T-helper 17 cell (primary cell): ENCODE measurements at regions not wholly inside any gene's neighbourhood (a gene's known extent, or its start where the extent isn't known, plus 50 kb on each side); places are given as distances from the start of the nearest gene placed in this dataset.
"Not testable (repeated sequence)": the region's sequence is repeated elsewhere in the genome, so short reads cannot be mapped to it uniquely, and the experiment has no call there.

Experiments
- ATAC-seq: fragments of 150-1000 bp; cut with Tn5 transposase; 2 replicates; pipeline ENCODE4 v1.10.0; 2021; ENCODE audit warnings: mild to moderate bottlenecking, moderate library complexity
- DNase-seq, 3 donors: peaks; one replicate each; pipeline versions ENCODE4 v3.0.0 to v3.0.0-alpha.2; 2020 to 2021
- H3K9me3 ChIP-seq: one replicate; pipeline ENCODE4 v1.7.0; 2013; ENCODE audit warnings: low read length, mild to moderate bottlenecking; ENCODE audit not compliant: control insufficient read depth, poor library complexity, severe bottlenecking
- H3K27ac Mint-ChIP-seq: one replicate; pipeline ENCODE4 v1.8.0; 2022; ENCODE audit warnings: mild to moderate bottlenecking, moderate library complexity, mixed read lengths
- H3K27me3 Mint-ChIP-seq: one replicate; pipeline ENCODE4 v1.8.0; 2022; ENCODE audit warnings: mixed read lengths
- H3K36me3 Mint-ChIP-seq: one replicate; pipeline ENCODE4 v1.8.0; 2022; ENCODE audit warnings: low read depth, mixed read lengths
- H3K4me1 Mint-ChIP-seq: one replicate; pipeline ENCODE4 v1.8.0; 2022; ENCODE audit warnings: mild to moderate bottlenecking, mixed read lengths
- H3K4me3 Mint-ChIP-seq: one replicate; pipeline ENCODE4 v1.8.0; 2022; ENCODE audit warnings: mild to moderate bottlenecking, moderate library complexity, mixed read lengths

DNA sequence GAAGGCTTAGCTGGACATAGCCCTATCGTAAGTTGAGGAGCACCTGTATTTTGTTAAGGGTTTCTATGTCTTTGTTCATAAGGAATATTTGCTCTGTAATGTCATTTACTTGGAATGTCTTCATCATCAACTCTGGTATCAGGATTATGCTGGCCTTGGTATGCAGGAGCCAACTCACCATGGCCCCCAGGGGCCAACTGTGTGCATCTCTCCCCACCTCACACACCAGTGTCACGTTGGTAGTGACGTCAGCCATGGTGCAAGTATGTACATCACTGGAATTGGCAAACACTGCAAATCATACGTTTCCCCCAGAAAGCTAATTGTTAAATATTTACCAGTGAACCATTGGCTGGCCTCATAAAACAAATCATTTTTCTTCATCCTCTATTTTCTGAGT lies 70.8 kb downstream of the YTHDF1 start:
- peaks cover 4% of the 10 kb centered on the region for H3K9me3 ChIP-seq
- Mint-ChIP-seq H3K27ac (no peak overlapping the region), H3K27me3 (peaks cover 32% of the 10 kb centered on the region), H3K36me3 (no peaks in the 10 kb centered on the region), H3K4me1 (no peaks in the 10 kb centered on the region), H3K4me3 (no peak overlapping the region)
- ATAC-seq (no peak), DNase-seq (no peak)

DNA sequence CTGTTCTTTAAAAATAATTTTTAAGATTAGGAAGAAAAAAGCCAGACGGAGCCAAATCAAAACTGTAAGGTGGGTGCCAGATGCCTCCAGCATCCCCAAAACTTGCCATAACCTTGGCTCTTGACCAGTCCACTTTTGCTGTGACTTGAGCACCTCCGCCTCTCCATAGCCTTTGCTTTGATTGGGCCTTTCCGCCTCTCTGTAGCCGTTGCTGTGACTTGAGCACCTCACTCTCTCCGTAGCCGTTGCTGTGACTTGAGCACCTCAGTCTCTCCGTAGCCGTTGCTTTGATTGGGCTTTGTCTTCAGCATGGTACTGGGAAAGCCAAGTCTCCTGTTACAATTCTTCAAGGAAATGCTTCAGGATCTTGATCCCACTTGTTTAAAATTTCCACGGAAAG lies 73.0 kb downstream of the YTHDF1 start:
- Mint-ChIP-seq H3K36me3 (no peaks in the 10 kb centered on the region), H3K27ac (no peak overlapping the region), H3K4me3 (no peak overlapping the region), H3K27me3 (peaks cover 35% of the 10 kb centered on the region), H3K4me1 (no peaks in the 10 kb centered on the region)
- H3K9me3 ChIP-seq, result no peaks in the 10 kb centered on the region
- DNase-seq, result no peak
- ATAC-seq, result no peak

DNA sequence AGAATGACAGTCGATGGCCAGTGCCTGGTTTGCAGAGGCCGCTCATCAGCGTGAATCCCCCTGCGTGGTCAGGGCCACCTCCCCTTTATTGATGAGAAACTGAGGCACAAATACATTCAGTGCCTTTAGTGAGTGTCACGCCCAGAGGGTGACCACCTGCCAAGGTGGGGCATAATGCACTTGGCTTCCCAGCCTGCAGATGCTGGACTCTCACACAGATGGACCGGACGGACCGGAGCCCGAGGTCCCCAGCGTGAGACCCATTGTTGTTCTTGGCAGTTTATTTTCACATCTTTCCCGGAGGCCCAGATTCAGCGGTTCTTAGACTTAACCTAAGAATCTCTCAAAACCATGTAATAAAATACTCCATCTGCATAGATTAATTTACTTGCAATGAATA lies 74.4 kb downstream of the YTHDF1 start:
- H3K9me3 ChIP-seq, result no peaks in the 10 kb centered on the region
- H3K4me1 Mint-ChIP-seq, result no peaks in the 10 kb centered on the region
- ATAC-seq (no peak), DNase-seq (no peak)
- peaks cover 38% of the 10 kb centered on the region for H3K27me3 Mint-ChIP-seq
- H3K36me3 Mint-ChIP-seq, result no peaks in the 10 kb centered on the region
- H3K27ac Mint-ChIP-seq, result no peak overlapping the region
- no peak overlapping the region for H3K4me3 Mint-ChIP-seq

DNA sequence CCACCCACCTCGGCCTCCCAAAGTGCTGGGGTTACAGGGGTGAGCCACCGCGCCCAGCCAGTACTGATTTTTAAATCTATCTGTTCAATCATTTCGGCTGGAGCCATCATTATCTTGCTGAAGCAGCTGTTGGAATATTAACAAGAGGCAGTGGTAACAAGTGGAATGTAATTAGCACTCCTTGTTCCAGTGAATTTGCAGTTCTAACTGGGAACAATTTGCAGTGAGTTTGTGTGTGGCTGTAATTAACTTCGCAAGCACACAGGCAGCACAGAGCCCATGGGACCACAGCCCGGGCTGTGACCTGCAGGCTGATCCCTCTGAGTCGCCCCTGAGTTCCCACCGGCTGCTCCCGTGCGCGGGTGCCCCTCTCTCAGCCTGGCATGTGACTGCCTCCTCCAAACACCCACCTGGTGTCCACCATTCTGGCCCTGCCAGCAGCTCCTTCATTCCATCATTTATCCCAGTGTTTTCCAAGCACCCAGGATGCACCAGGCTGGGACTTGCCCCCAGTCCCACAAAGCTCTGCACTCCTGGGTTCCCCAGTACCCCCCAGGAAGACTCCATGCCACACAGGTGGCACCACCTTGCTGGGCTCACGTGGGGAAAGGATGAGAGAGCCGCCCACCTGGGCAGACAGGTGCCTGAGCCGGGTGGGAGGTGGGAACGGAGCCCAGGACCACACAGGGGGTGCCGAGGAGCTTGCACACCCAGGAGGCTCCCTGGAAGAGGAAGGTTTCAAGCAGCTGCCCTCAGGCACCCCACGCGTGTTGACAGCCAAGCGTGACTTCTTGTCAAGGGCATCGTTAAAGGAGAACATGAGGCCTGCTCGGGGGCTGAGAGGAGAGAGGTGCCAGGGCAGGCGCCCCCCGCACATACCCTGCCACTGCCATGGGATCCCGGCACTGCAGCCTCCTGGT lies 75.2 kb downstream of the YTHDF1 start:
- H3K27me3 Mint-ChIP-seq, result peaks cover 38% of the 10 kb centered on the region
- H3K9me3 ChIP-seq, result no peaks in the 10 kb centered on the region
- no peaks in the 10 kb centered on the region for H3K4me1 Mint-ChIP-seq
- no peak overlapping the region for H3K27ac Mint-ChIP-seq
- ATAC-seq (no peak), DNase-seq (no peak)
- H3K4me3 Mint-ChIP-seq, result no peak overlapping the region
- no peaks in the 10 kb centered on the region for H3K36me3 Mint-ChIP-seq

DNA sequence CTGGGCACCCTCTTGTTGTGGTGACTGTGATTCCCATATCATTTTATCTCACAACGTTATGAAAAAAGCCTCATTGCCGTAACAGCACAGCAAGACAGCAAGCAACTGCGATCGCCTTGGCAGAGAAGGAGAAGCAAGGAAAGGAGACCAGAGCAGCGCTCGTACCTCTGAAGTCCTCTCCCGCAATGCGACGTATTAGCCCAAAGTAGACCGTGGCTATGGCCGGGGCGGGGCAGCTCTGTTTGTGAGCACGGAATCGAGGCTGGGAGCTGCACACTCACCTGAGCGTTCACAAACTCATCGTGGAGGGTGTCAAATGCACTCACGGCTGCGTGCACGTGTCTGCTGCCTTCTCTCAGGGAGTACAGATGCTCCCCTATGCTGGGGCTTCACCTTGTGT lies 76.1 kb downstream of the YTHDF1 start:
- H3K9me3 ChIP-seq, result no peaks in the 10 kb centered on the region
- peaks cover 38% of the 10 kb centered on the region for H3K27me3 Mint-ChIP-seq
- ATAC-seq, result no peak
- H3K36me3 Mint-ChIP-seq, result no peaks in the 10 kb centered on the region
- H3K4me1 Mint-ChIP-seq, result no peaks in the 10 kb centered on the region
- H3K27ac Mint-ChIP-seq, result no peak overlapping the region
- H3K4me3 Mint-ChIP-seq, result no peak overlapping the region
- DNase-seq, result no peak

DNA sequence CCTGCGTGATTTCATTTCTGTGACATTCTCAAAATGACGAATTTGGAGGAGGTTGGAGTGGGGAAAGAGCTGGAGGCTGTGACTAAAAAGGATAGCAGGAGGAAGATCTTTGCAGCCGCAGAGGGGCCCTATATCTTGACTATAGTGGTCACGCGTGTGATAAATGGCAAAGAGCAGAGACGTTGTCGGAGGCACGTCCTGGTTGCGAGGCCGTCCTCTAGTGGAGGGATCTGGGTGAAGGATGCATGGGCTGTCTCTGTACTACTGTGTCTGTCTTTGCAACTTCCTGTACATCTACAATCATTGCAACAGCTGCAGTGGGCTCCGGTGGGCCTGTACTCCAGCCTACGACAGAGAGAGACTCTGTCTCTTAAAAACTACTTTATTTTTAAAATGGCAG lies 76.6 kb downstream of the YTHDF1 start:
- ATAC-seq (no peak), DNase-seq (no peak)
- no peaks in the 10 kb centered on the region for H3K36me3 Mint-ChIP-seq

DNA sequence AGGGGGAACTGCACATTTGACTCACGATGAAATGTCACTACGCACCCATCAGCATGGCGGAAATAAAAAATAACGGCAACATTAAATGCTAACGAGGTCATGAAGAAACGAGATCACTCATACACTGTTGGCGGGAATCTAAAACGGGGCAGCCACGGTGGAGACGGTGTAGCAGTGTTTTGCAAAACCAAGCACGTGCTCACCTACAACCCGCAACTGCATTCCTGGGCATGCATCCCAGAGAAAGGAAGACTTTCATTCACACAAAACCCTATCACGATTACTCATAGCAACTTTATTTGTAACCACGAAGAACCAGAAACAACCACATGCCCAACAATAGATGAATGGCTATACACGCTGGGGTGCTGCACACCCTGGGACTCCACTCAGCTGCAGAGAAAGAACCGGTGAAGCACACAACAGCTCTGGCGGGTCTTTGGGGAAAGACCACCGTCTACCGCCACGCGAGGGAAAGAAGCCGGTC lies 77.0 kb downstream of the YTHDF1 start:
- no peak overlapping the region for H3K4me3 Mint-ChIP-seq
- no peaks in the 10 kb centered on the region for H3K4me1 Mint-ChIP-seq

More for the DNA sequence above, 76.6 kb downstream of the YTHDF1 start:
- H3K4me1 Mint-ChIP-seq, result no peaks in the 10 kb centered on the region
- H3K27ac Mint-ChIP-seq, result no peak overlapping the region
- no peak overlapping the region for H3K4me3 Mint-ChIP-seq
- H3K9me3 ChIP-seq, result no peaks in the 10 kb centered on the region
- H3K27me3 Mint-ChIP-seq, result peaks cover 36% of the 10 kb centered on the region

DNA sequence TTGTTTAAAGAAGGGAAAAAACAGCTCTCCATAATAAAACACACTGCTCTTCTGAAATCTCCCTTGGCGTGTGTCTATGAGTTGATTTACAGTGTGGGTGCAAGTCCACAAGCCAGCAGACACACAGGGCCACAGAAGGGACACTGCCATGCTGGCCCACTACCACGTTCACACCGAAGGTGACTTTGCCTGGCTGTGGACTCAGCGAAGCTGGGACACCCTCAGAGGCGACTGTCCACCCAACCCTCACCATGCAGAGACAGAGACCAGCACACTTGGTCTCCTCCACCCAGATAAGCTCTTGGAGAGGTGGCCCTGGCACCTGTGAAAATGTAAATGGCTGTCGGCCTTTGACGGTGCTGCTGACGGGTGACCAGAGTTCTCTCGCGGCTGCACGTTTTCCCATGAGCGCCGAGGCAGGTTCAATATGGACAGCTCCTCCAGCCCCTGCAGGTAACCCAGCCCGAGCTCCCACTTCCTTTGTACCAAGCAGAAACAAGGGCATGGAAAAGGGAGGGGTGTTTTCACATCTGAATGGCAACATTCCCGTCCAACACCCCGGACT lies 78.0 kb downstream of the YTHDF1 start:
- H3K27ac Mint-ChIP-seq, result no peak overlapping the region
- H3K4me3 Mint-ChIP-seq, result no peak overlapping the region
- H3K27me3 Mint-ChIP-seq, result peaks cover 27% of the 10 kb centered on the region
- H3K9me3 ChIP-seq, result no peaks in the 10 kb centered on the region
- H3K36me3 Mint-ChIP-seq, result no peaks in the 10 kb centered on the region
- ATAC-seq (no peak), DNase-seq (no peak)
- H3K4me1 Mint-ChIP-seq, result no peaks in the 10 kb centered on the region

More for the DNA sequence above, 77.0 kb downstream of the YTHDF1 start:
- DNase-seq, result no peak
- Mint-ChIP-seq H3K27ac (no peak overlapping the region), H3K36me3 (no peaks in the 10 kb centered on the region), H3K27me3 (peaks cover 31% of the 10 kb centered on the region)
- H3K9me3 ChIP-seq, result no peaks in the 10 kb centered on the region
- ATAC-seq, result no peak

DNA sequence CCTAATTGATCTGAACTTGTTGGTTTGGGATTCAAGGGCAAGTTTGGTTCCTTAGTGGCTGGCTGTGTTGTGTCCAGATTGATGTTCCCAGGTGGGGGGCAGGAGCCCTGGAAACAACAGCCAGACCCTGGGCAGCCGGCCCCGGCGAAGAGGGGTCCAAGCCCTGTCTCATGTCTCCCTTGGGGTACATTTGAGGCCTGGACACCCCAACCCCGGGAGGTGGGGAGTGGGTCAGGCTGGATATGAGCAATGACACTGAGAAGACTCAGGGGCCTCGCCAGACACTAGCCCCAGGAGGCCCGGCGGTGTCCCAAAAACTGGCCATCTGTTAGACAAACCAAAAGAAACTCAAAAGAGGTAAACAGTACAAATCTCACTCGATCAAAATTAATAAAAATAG lies 79.6 kb downstream of the YTHDF1 start:
- no peak for ATAC-seq
- Mint-ChIP-seq H3K36me3 (no peaks in the 10 kb centered on the region), H3K4me1 (no peaks in the 10 kb centered on the region), H3K27me3 (peaks cover 27% of the 10 kb centered on the region), H3K4me3 (no peak overlapping the region), H3K27ac (no peak overlapping the region)
- peak in 1 of 3 donors; percentile 2 for DNase-seq
- H3K9me3 ChIP-seq, result no peaks in the 10 kb centered on the region

DNA sequence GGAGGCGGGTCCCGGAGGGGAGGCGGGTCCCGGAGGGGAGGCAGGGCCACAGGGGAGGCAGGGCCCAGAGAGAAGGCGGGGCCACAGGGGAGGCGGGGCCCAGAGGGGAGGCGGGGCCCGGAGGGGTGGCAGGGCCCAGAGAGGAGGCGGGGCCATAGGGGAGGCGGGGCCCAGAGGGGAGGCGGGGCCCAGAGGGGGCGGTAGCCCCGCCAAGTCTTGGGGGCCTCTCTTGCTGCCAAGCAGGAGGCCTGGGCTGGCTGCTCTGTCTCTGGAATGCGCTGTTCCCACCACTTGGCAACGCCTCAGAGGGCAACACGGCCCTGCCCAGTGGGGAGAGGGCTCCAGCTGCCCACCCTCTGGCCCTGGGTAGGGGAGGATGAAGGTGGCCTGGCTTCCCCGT lies 80.5 kb downstream of the YTHDF1 start:
- Mint-ChIP-seq H3K27ac (no peak overlapping the region), H3K36me3 (no peaks in the 10 kb centered on the region), H3K4me1 (no peaks in the 10 kb centered on the region), H3K27me3 (peaks cover 29% of the 10 kb centered on the region), H3K4me3 (no peak overlapping the region)
- DNase-seq (peak in 1 of 3 donors; percentile 8), ATAC-seq (no peak)
- no peaks in the 10 kb centered on the region for H3K9me3 ChIP-seq

DNA sequence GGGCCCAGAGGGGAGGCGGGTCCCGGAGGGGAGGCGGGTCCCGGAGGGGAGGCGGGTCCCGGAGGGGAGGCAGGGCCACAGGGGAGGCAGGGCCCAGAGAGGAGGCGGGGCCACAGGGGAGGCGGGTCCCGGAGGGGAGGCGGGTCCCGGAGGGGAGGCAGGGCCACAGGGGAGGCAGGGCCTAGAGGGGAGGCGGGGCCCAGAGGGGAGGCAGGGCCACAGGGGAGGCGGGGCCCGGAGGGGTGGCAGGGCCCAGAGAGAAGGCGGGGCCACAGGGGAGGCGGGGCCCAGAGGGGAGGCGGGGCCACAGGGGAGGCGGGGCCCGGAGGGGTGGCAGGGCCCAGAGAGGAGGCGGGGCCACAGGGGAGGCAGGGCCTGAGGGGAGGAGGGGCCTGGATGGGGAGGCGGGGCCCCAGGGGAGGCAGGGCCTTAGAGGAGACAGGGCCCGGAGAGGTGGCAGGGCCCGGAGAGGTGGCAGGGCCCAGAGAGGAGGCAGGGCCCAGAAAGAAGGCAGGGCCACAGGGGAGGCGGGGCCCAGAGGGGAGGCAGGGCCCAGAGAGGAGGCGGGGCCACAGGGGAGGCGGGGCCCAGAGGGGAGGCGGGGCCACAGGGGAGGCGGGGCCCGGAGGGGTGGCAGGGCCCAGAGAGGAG lies 81.1 kb downstream of the YTHDF1 start:
- H3K9me3 ChIP-seq, H3K4me1 Mint-ChIP-seq, DNase-seq, H3K27ac Mint-ChIP-seq, H3K36me3 Mint-ChIP-seq, H3K4me3 Mint-ChIP-seq: not testable (repeated sequence)
- peaks cover 29% of the 10 kb centered on the region for H3K27me3 Mint-ChIP-seq
- ATAC-seq, result peak; percentile 46

DNA sequence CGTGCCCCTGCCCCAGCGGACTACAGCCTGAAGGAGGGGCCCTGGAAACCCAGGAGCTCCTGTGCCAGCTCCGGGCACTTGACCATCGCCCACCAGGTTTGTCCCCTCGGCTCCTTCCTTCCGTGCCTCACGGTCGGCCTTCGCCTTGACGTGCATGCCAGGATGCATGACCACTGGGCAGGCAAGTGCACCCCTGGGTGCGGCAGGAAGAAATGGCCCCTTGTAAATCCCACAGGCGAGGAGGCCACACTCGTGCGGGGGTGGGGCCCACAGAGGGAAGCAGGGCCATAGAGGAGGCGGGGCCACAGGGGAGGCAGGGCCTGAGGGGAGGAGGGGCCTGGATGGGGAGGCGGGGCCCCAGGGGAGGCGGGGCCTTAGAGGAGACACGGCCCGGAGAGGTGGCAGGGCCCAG lies 81.7 kb downstream of the YTHDF1 start:
- Mint-ChIP-seq H3K4me1 (no peaks in the 10 kb centered on the region), H3K4me3 (no peak overlapping the region), H3K36me3 (peaks cover 2% of the 10 kb centered on the region), H3K27me3 (peaks cover 28% of the 10 kb centered on the region), H3K27ac (no peak overlapping the region)
- no peaks in the 10 kb centered on the region for H3K9me3 ChIP-seq
- DNase-seq, result no peak
- ATAC-seq, result no peak

DNA sequence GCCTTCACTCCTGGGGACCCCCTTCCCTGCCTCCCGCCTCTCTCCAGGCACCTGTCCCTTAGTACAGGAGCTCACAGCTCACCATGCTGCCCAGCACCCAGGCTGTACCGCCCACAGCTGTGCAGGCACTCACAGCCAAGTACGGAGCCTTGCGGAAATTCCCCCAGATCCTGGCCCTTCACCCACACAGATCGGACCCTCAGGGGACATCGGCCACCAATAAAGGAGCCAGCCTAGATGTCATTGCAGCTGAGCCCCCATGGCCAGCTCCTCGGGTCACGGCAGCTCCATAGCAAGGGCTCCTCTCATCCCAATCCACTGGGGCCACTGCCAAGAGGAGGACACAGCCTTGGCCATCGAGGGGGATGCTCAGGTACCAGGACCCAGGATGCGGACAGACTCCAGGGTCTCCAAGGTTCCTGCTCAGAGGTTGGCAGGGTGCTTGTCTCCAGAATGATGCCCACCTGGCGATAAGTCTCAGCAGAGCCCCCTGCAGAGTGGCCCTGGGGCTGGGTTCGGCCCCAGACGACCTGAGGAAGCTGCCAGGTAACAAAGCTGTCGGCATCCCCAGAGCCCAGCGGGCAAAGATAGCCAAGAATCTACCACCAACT lies 82.3 kb downstream of the YTHDF1 start:
- Mint-ChIP-seq H3K27me3 (peaks cover 22% of the 10 kb centered on the region), H3K36me3 (peaks cover 4% of the 10 kb centered on the region), H3K27ac (no peak overlapping the region), H3K4me3 (no peak overlapping the region), H3K4me1 (no peaks in the 10 kb centered on the region)
- DNase-seq (no peak), ATAC-seq (no peak)
- H3K9me3 ChIP-seq, result no peaks in the 10 kb centered on the region
